ENCODE measurements at regions not wholly inside any gene's neighbourhood (a gene's known extent, or its start where the extent isn't known, plus 50 kb on each side); places are given as distances from the start of the nearest gene placed in this dataset.
A peak's percentile ranks its signal among the peaks of the same experiment; 100 is the strongest.
"Not testable (repeated sequence)": the region's sequence is repeated elsewhere in the genome, so short reads cannot be mapped to it uniquely, and the experiment has no call there.

- DNase-seq (ENCODE audit: low read depth in 2 of 2), result no peak
Measured at GRCh38 chr3:150328654-150329040, 79.5 kb upstream of the TSC22D2 start.

- no peak for DNase-seq (ENCODE audit: low read depth in 2 of 2)
Measured at GRCh38 chr3:150327678-150328653, 80.1 kb upstream of the TSC22D2 start.

DNA sequence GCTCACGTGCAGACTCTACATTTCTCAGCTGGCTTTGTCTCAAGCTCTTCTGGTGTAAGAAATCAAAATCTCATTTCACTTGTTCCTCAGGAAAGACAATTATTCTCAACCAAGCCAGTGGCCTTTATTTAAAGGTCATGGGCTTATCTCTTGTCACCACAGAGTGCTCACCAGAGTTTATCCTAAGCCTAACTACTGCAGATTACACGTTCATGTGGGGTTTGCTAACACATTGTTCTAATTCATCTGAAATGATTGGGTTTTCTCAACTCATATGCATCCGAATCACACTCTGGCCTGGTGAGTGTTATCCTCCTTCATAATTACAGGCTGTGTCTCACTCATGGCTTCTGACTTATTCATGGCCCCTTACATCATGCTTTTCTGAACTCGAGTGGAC lies 83.3 kb upstream of the TSC22D2 start:
- no peak for DNase-seq (ENCODE audit: low read depth in 2 of 2)

GRCh38 chr3:150324245-150324644 lies 83.9 kb upstream of the TSC22D2 start:
- DNase-seq (ENCODE audit: low read depth in 2 of 2), result no peak

- DNase-seq (ENCODE audit: low read depth in 2 of 2), result no peak
Measured at GRCh38 chr3:150323770-150324169, 84.3 kb upstream of the TSC22D2 start.

GRCh38 chr3:150323091-150323490 lies 85.0 kb upstream of the TSC22D2 start:
- DNase-seq (ENCODE audit: low read depth in 2 of 2), result not testable (repeated sequence)

- not testable (repeated sequence) for DNase-seq (ENCODE audit: low read depth in 2 of 2)
Measured at GRCh38 chr3:150320971-150321370, 87.1 kb upstream of the TSC22D2 start.

- DNase-seq (ENCODE audit: low read depth in 2 of 2), result peak in 1 of 2 donors; percentile 46
Measured at GRCh38 chr3:150319900-150320299, 88.2 kb upstream of the TSC22D2 start.

DNA sequence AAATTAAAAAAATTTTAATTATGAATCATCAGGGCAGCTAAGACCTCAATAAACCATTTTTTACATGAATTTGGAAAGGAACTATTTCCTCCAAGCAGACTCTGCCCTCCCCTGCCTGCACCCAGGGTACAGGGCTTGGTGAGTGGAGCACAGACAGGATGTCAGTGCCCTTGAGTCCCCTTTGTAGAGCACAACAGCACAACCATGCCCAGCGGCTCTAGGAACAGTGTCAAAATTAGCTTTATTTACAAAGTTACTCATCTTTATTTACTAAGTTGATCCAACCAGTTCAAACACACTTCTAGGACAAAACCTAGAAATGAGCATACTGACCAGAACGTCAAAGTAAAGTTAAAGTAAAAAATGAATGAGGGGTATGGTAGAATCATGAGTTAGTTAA lies 90.6 kb upstream of the TSC22D2 start:
- DNase-seq (ENCODE audit: low read depth in 2 of 2), result no peak

- no peak for DNase-seq (ENCODE audit: low read depth in 2 of 2)
Measured at GRCh38 chr3:150315721-150316120, 92.4 kb upstream of the TSC22D2 start.

- no peak for DNase-seq (ENCODE audit: low read depth in 2 of 2)
Measured at GRCh38 chr3:150314248-150315004, 93.7 kb upstream of the TSC22D2 start.

GRCh38 chr3:150312018-150312657 lies 96.0 kb upstream of the TSC22D2 start:
- no peak for DNase-seq (ENCODE audit: low read depth in 2 of 2)

GRCh38 chr3:150311156-150311555 lies 96.9 kb upstream of the TSC22D2 start:
- no peak for DNase-seq (ENCODE audit: low read depth in 2 of 2)

DNA sequence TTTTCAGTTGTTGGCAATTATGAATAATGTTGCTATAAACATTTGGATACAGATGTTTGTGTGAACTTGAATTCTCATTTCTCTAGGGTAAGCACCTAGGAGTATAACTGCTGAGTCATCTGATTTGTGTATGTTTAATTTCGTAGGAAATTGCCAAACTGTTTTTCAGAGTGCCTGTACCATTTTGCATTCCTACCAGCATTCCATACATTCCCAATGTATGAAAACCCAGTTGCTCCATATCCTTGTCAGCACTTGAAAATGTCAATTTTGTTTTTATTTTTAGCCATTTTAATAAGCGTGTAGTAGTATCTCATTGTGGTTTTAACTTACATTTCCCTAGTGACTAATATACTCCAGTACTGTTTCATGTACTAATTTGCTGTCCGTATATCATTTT lies 98.5 kb upstream of the TSC22D2 start:
- no peak for DNase-seq (ENCODE audit: low read depth in 2 of 2)

- no peak for DNase-seq (ENCODE audit: low read depth in 2 of 2)
Measured at GRCh38 chr3:150309257-150309542, 98.9 kb upstream of the TSC22D2 start.

DNA sequence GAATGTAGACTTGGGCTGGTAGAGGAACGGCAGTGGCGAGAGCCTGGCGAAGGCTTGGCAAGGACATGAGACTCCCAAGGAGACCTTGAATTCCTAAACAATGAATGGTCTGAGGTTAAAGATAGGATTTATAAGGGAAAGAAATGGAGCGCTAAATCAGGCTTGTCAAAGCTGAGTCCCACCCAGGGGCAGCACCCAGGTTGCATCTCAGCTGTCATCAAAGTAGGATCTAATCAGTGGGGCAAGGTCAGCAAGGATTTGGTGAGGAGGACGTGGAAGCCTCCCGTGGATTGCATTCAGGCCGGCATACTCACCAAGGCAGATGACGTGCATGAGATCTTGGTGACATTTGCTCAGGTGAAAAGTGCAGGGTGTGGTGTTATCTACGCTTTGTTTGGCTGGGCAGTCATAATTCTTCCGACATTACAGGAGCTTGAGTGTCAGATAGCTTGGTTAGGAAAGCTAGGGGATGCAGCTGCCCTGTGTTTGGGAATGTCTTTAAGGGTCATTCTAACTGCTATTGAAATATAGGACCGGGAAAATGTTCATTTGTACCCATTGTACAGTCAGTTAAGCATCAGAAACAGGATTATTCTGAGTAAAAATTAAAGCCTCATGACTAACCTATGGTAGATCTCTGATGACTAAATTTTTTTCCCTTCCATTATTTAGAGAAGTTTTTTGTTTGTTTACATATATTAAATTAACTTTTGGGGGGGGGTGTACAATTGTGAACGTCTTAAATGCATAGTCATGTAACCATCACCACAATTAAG lies 99.4 kb upstream of the TSC22D2 start:
- DNase-seq (ENCODE audit: low read depth in 2 of 2), result no peak

- DNase-seq (ENCODE audit: low read depth in 2 of 2), result no peak
Measured at GRCh38 chr3:150308037-150308319, 100.1 kb upstream of the TSC22D2 start.

DNA sequence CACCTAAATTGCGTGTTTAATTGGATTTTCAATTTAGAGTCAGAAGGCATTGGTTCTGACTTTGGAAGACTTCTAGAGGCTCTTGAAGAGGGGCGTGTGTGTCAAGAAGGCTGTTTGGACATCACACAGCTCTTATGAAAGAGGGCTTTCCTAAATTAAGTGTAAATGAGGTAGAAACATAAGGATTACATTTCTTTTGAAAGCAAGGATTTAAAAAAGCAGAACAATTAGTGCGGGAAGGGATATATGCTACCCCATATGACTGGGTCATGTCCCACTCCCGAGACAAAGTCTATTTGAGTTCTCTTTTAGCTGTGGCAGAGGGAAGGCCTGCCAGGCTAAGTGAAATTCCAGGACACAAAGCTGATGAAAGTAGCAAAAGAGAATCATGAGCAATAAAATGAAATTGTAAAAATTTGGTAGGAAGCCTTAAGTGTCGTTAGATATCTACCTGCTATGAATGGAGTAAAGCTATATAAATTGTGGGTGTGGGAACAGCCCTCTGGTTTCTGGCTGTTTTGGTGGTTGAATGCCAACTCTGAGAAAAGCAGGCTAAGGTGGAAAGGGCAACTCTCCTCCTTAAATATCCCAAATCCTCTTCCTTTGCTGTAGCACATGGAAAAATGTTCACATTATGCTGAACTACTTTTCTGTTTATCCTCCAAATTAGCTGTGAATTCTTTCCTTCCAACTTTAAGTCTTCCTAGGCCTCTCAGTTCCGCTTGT lies 100.6 kb upstream of the TSC22D2 start:
- DNase-seq (ENCODE audit: low read depth in 2 of 2), result no peak

- DNase-seq (ENCODE audit: low read depth in 2 of 2), result no peak
Measured at GRCh38 chr3:150306906-150307305, 101.2 kb upstream of the TSC22D2 start.

- no peak for DNase-seq (ENCODE audit: low read depth in 2 of 2)
Measured at GRCh38 chr3:150306083-150306482, 102.0 kb upstream of the TSC22D2 start.

- DNase-seq (ENCODE audit: low read depth in 2 of 2), result peak; percentile 23 to 26
Measured at GRCh38 chr3:150303768-150304167, 104.3 kb upstream of the TSC22D2 start.
